ENCODE measurements at regions not wholly inside any gene's neighbourhood (a gene's known extent, or its start where the extent isn't known, plus 50 kb on each side); places are given as distances from the start of the nearest gene placed in this dataset.
A peak's percentile ranks its signal among the peaks of the same experiment; 100 is the strongest.

DNA sequence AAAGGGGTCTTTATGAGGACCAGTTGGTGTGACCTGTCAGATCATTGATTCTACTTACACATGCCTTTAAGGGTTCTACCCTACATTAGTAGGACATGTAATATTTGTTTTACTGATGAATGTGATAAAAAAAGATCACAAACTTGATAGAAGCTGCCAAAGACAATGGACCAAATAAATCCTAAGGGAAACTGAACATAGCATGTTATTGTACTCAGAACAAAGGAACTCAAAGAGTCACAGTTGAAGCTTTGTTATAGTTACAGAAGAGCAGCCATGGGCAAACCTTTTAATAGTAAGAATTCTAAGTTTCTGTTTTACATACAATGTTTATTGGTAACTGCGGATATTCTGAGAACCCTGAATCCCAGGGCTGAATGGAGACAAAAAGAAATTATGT lies 780.1 kb downstream of the SLITRK6 start:
- H3K27ac ChIP-seq, result peak overlapping the region; percentile 45
- TF ChIP-seq, protein P1, sequence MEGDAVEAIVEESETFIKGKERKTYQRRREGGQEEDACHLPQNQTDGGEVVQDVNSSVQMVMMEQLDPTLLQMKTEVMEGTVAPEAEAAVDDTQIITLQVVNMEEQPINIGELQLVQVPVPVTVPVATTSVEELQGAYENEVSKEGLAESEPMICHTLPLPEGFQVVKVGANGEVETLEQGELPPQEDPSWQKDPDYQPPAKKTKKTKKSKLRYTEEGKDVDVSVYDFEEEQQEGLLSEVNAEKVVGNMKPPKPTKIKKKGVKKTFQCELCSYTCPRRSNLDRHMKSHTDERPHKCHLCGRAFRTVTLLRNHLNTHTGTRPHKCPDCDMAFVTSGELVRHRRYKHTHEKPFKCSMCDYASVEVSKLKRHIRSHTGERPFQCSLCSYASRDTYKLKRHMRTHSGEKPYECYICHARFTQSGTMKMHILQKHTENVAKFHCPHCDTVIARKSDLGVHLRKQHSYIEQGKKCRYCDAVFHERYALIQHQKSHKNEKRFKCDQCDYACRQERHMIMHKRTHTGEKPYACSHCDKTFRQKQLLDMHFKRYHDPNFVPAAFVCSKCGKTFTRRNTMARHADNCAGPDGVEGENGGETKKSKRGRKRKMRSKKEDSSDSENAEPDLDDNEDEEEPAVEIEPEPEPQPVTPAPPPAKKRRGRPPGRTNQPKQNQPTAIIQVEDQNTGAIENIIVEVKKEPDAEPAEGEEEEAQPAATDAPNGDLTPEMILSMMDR (conservative IDR thresholded peaks at IDR 0.05), result no peak

GRCh38 chr13:85013006-85013405 lies 786.2 kb downstream of the SLITRK6 start:
- H3K27ac ChIP-seq, result no peak overlapping the region
- TF ChIP-seq, protein P1 (conservative IDR thresholded peaks at IDR 0.05), result no peak

DNA sequence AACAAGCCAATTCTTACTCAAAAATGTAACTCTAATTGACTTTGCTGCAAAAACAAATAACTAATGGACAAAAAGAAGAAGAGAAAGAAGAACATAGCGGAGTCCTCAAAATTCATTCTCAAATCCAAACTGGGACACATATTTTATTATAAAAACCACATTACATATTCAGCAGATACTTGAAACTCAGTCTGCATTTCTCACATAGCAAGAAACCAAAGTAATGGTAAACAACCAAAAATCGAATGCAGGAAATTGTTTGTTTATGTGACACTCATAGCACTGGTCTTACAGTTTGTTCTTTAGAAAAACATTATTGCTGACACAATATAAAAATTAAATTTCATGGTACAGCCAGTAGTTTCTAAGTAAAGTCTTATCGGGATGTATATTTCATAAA lies 789.8 kb downstream of the SLITRK6 start:
- no peak overlapping the region for H3K27ac ChIP-seq
- TF ChIP-seq, protein P1 (conservative IDR thresholded peaks at IDR 0.05), result no peak

DNA sequence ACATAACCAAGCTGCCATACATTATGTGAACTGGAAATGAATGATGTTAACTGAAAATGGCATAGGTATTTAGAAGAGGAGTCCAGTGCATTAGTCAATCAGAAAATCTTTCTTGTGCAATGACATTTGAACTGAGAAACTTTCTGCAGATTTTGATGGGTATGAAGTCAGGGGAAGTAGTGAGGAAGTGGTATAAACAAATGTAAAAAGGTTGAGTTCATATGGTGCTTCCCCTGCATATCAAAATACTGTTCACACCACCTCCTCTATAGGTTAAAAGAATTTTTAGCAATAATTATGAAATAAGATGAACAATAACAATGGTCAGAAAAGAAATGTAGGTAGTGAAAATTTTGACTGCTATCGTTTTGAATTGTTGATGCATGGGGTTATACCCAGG lies 800.0 kb downstream of the SLITRK6 start:
- TF ChIP-seq, protein P1 (conservative IDR thresholded peaks at IDR 0.05), result no peak
- H3K27ac ChIP-seq, result no peak overlapping the region

GRCh38 chr13:84998681-84999080 lies 800.5 kb downstream of the SLITRK6 start:
- no peak overlapping the region for H3K27ac ChIP-seq
- TF ChIP-seq, protein P1 (conservative IDR thresholded peaks at IDR 0.05), result no peak

DNA sequence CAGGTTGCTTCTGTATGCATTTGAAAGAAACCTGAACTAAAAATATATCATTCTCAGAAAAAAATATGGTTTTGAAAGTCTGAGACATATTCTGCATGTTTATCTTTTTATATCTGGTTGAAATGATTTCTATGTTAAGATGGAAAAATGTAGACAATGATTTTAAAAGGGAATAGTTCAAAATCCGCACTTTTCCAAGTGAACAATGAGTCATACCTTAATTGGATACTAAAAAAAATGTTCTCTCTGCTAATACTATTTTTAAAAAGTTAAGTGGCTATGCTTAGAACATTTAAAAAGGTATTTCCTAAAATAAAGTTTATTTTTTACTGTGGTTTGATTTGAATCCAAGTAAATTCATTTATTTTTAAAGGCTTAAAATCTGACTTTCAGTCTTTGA lies 801.4 kb downstream of the SLITRK6 start:
- TF ChIP-seq, protein P1 (conservative IDR thresholded peaks at IDR 0.05), result no peak
- H3K27ac ChIP-seq, result no peak overlapping the region

GRCh38 chr13:84994582-84994981 lies 804.6 kb downstream of the SLITRK6 start:
- TF ChIP-seq, protein P1 (conservative IDR thresholded peaks at IDR 0.05), result no peak
- no peak overlapping the region for H3K27ac ChIP-seq

GRCh38 chr13:84985860-84986259 lies 813.4 kb downstream of the SLITRK6 start:
- TF ChIP-seq, protein P1 (conservative IDR thresholded peaks at IDR 0.05), result peak; percentile 58
- H3K27ac ChIP-seq, result no peak overlapping the region

All from VCaP (cell line).